Breast epithelium (tissue), 4 donors: ENCODE measurements at regions not wholly inside any gene's neighbourhood (a gene's known extent, or its start where the extent isn't known, plus 50 kb on each side); places are given as distances from the start of the nearest gene placed in this dataset.
A peak's percentile ranks its signal among the peaks of the same experiment; 100 is the strongest.

Experiments used
- DNase-seq, 2 donors: peaks; one replicate each; pipeline ENCODE4 v3.0.0-alpha.2; 2019; ENCODE audit warnings: low spot score in 2 of 2
- H3K27ac ChIP-seq, 2 donors: fragments of 200-600 bp; sonication (generic) in 1 of 2; one replicate each; pipeline ENCODE4 v1.5.1; 2016 to 2019; ENCODE audit warnings: mild to moderate bottlenecking in 1 of 2
- H3K27me3 ChIP-seq, 2 donors: fragments of 200-600 bp; sonication (generic) in 1 of 2; one replicate each; pipeline versions ENCODE4 v1.5.1 to v1.6.0; 2017 to 2019; ENCODE audit warnings: control low read depth in 1 of 2, mild to moderate bottlenecking in 1 of 2
- H3K36me3 ChIP-seq: fragments of 200-600 bp; one replicate; pipeline ENCODE4 v1.5.1; 2019
- H3K4me1 ChIP-seq, 2 donors: fragments of 200-600 bp; sonication (generic); one replicate each; pipeline ENCODE4 v1.5.1; 2016 to 2019; ENCODE audit warnings: control low read depth in 1 of 2
- H3K4me3 ChIP-seq, 3 donors: fragments of 200-600 bp; sonication (generic); 1 replicate in 2 of 3; 2 replicates in 1 of 3; pipeline ENCODE4 v1.5.1; 2016 to 2019; ENCODE audit warnings: mild to moderate bottlenecking in 3 of 3, moderate library complexity in 2 of 3
- H3K9me3 ChIP-seq, 2 donors: fragments of 200-600 bp; sonication (generic) in 1 of 2; one replicate each; pipeline ENCODE4 v1.5.1; 2016 to 2019; ENCODE audit warnings: control low read depth in 1 of 2
- CTCF ChIP-seq, 3 donors: fragments of 450-650 bp; IDR thresholded peaks; one replicate each; pipeline ENCODE4 v1.5.1; 2016 to 2017; ENCODE audit warnings: antibody characterized with exemption in 3 of 3, mild to moderate bottlenecking in 3 of 3, moderate library complexity in 3 of 3
- POLR2A ChIP-seq: fragments of 450-650 bp; IDR thresholded peaks from one replicate; pipeline ENCODE4 v1.6.1; 2016; ENCODE audit warnings: antibody characterized with exemption, mild to moderate bottlenecking, moderate library complexity
- POLR2AphosphoS5 ChIP-seq, 3 donors: sonication (generic); formaldehyde crosslinking; IDR thresholded peaks; one replicate each; pipeline ENCODE4 v1.6.1; 2017; ENCODE audit warnings: antibody characterized with exemption in 3 of 3
- intact Hi-C: fragments of 100-400 bp; cut with DNase I; formaldehyde crosslinking; loops from one replicate; pipeline ENCODE4 v1.15.1; 2023; ENCODE audit warnings: low total_unique reads

- Histone ChIP-seq H3K4me3 (no peak overlapping the region), H3K27me3 (no peaks in the 10 kb centered on the region), H3K4me1 (peaks cover 0 to 7% of the 10 kb centered on the region in 2 donors), H3K36me3 (no peaks in the 10 kb centered on the region), H3K27ac (no peak overlapping the region), H3K9me3 (no peaks in the 10 kb centered on the region)
- TF ChIP-seq POLR2AphosphoS5 (IDR thresholded peaks at IDR 0.05) (no peak), POLR2A (no peak), CTCF (IDR thresholded peaks at IDR 0.05) (no peak)
- DNase-seq = no peak
- intact Hi-C loops = no loop called here
These were observed 149.4 kb downstream of the C5orf15 start for GRCh38 chr5:133818869-133819600.

DNA sequence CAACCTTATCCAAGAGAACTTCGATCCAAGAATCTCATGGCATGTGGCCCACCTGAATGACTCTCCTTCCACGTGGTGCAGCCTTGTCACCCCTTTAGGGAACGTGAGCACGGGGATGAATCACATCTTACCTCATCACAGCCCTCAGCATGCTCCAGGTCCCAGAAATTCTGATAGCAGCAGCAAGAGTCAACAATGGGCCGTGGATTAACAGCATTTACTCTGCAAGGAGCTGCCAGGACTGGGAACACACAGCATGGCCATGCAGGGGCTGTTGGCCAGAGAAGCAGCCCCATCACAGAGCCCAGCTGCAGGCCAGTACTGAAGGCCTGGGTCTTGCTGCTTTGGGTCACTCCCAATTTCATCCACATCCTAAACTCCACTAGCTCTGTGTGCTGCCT is 150.4 kb downstream of the C5orf15 start:
- intact Hi-C loops = no loop called here
- peak in 1 of 2 donors; percentile 24 for DNase-seq
- Histone ChIP-seq H3K27me3 (no peaks in the 10 kb centered on the region), H3K27ac (peak overlapping the region in 1 of 2 donors; percentile 40), H3K36me3 (no peaks in the 10 kb centered on the region), H3K4me3 (no peak overlapping the region), H3K9me3 (no peaks in the 10 kb centered on the region), H3K4me1 (peaks cover 0 to 7% of the 10 kb centered on the region in 2 donors)
- TF ChIP-seq POLR2AphosphoS5 (IDR thresholded peaks at IDR 0.05) (peak in 2 of 3 donors; percentile 22 to 27), POLR2A (no peak), CTCF (IDR thresholded peaks at IDR 0.05) (no peak)

DNA sequence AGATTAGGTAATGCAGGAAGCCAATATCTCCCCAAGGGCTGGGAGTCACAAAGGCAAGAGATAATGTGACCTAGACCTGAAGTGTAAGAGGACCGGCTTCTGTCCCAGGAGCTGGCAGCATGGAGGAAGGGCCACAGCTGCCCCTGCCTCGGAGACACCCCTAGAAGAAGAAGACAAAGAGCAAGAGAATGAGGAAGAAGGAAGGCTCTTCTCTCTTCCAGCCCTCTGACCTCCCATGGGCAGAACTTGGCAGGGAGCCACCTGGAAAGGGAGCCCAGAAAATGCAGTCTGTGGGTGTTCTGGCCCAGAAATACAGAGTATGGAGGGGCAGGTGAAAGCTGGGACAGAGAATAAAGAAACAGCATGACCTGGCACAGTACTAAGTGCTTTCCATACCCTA is 151.0 kb downstream of the C5orf15 start:
- no peaks in the 10 kb centered on the region for H3K27me3 ChIP-seq
- TF ChIP-seq POLR2A (no peak), CTCF (IDR thresholded peaks at IDR 0.05) (no peak), POLR2AphosphoS5 (IDR thresholded peaks at IDR 0.05) (no peak)
- peak overlapping the region in 1 of 2 donors; percentile 7 for H3K27ac ChIP-seq
- H3K9me3 ChIP-seq = no peaks in the 10 kb centered on the region
- no peaks in the 10 kb centered on the region for H3K36me3 ChIP-seq
- intact Hi-C loops = no loop called here
- no peak for DNase-seq
- peaks cover 0 to 7% of the 10 kb centered on the region in 2 donors for H3K4me1 ChIP-seq
- H3K4me3 ChIP-seq = no peak overlapping the region

GRCh38 chr5:133816791-133817190 is 151.6 kb downstream of the C5orf15 start:
- Histone ChIP-seq H3K36me3 (no peaks in the 10 kb centered on the region), H3K4me3 (no peak overlapping the region), H3K9me3 (no peaks in the 10 kb centered on the region), H3K4me1 (peaks cover 0 to 7% of the 10 kb centered on the region in 2 donors), H3K27ac (no peak overlapping the region), H3K27me3 (no peaks in the 10 kb centered on the region)
- TF ChIP-seq CTCF (IDR thresholded peaks at IDR 0.05) (no peak), POLR2AphosphoS5 (IDR thresholded peaks at IDR 0.05) (no peak), POLR2A (no peak)
- DNase-seq = no peak
- intact Hi-C loops = no loop called here

- no peak for DNase-seq
- intact Hi-C loops = no loop called here
- H3K27me3 ChIP-seq = no peaks in the 10 kb centered on the region
- no peak overlapping the region for H3K27ac ChIP-seq
- no peak overlapping the region for H3K4me3 ChIP-seq
- H3K9me3 ChIP-seq = no peaks in the 10 kb centered on the region
- H3K4me1 ChIP-seq = no peaks in the 10 kb centered on the region
- no peaks in the 10 kb centered on the region for H3K36me3 ChIP-seq
- TF ChIP-seq POLR2A = no peak
- TF ChIP-seq CTCF (IDR thresholded peaks at IDR 0.05) = no peak
These were observed 154.3 kb downstream of the C5orf15 start for GRCh38 chr5:133814152-133814551.
